Ovary (tissue), 7 donors: ENCODE measurements at regions not wholly inside any gene's neighbourhood (a gene's known extent, or its start where the extent isn't known, plus 50 kb on each side); places are given as distances from the start of the nearest gene placed in this dataset.

Source experiments
- DNase-seq, 5 donors: peaks; one replicate each; pipeline ENCODE4 v3.0.0-alpha.2; 2019 to 2020
- H3K27ac ChIP-seq, 2 donors: fragments of 200-600 bp; one replicate each; pipeline versions ENCODE4 v1.5.1 to v1.8.0; 2019 to 2022
- H3K27me3 ChIP-seq: fragments of 200-600 bp; one replicate; pipeline ENCODE4 v1.8.0; 2022
- H3K36me3 ChIP-seq: fragments of 200-600 bp; sonication (generic); one replicate; pipeline ENCODE4 v1.5.1; 2019
- H3K4me1 ChIP-seq: one replicate; pipeline ENCODE4 v1.8.1; 2013; ENCODE audit warnings: mild to moderate bottlenecking, moderate library complexity; ENCODE audit not compliant: insufficient read depth
- H3K4me3 ChIP-seq: fragments of 200-600 bp; sonication (generic); one replicate; pipeline ENCODE4 v1.5.1; 2017
- H3K9me3 ChIP-seq, 2 donors: fragments of 200-600 bp in 1 of 2; sonication (generic) in 1 of 2; one replicate each; pipeline versions ENCODE4 v1.5.1 to v1.8.1; 2013 to 2019; ENCODE audit warnings: mild to moderate bottlenecking in 1 of 2, moderate library complexity in 1 of 2
- EP300 ChIP-seq: sonication (generic); formaldehyde crosslinking; IDR thresholded peaks from one replicate; pipeline ENCODE4 v1.6.1; 2017; ENCODE audit warnings: antibody characterized with exemption
- POLR2A ChIP-seq: fragments of 450-650 bp; IDR thresholded peaks from one replicate; pipeline ENCODE4 v1.6.1; 2017; ENCODE audit warnings: antibody characterized with exemption, mild to moderate bottlenecking, moderate library complexity
- WGBS, 3 donors: extraction: QIAGEN DNeasy Blood & Tissue Kit in 1 of 3; methylation state at CpG; one replicate each; pipeline versions ENCODE4 v1.1.5 to v1.1.7; 2013 to 2017; 5-methylcytosine and 5-hydroxymethylcytosine counted together
- intact Hi-C, 4 donors: fragments of 100-400 bp; cut with DNase I; formaldehyde crosslinking; loops; one replicate each; pipeline versions ENCODE4 v1.11.0 to v1.15.1; 2022 to 2023
- TF ChIP-seq, protein P1 (sequence below), 3 donors: fragments of 450-650 bp in 2 of 3; fragments of 200-600 bp in 1 of 3; IDR thresholded peaks; one replicate each; pipeline versions ENCODE4 v1.5.1 to v1.8.0; 2016 to 2022; ENCODE audit warnings: antibody characterized with exemption in 3 of 3, mild to moderate bottlenecking in 1 of 3
- donor health status: DM: no; HTN: no; CAD: no; lungs with moderate emphysema.
- donor health status: DM: no; HTN: no; CAD: no.
- donor health status: Bipolar disorder and iron deficiency.
- donor health status: DM: no; HTN: no; CAD: no.
- donor health status: DM: yes; HTN: yes; CAD: no.

DNA sequence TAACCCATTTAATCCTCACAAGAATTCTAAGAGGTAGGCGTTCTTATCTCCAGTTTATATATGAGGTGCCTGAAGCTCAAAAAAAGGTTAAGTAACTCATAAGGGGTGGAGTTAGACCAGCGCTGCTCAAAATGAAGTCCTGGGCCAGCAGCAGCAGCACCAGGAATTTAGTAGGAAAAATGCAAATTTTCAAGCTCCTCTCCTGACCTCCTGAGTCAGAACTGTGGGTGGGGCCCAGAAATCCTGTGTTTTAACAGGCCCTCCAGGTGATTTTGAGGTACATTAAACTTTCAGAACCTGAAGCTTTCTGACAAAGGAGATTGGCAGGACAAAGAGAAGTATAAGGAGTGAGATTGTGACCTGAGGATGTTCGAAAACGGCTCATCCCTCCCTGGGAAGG, 66.0 kb upstream of the CCDC85A start:
- intact Hi-C loops: no loop called here
- Histone ChIP-seq H3K4me3 (no peak overlapping the region), H3K9me3 (no peaks in the 10 kb centered on the region), H3K27ac (no peak overlapping the region), H3K4me1 (no peaks in the 10 kb centered on the region), H3K27me3 (no peaks in the 10 kb centered on the region), H3K36me3 (no peaks in the 10 kb centered on the region)
- DNase-seq: no peak
- TF ChIP-seq POLR2A: no peak
- TF ChIP-seq, protein P1, sequence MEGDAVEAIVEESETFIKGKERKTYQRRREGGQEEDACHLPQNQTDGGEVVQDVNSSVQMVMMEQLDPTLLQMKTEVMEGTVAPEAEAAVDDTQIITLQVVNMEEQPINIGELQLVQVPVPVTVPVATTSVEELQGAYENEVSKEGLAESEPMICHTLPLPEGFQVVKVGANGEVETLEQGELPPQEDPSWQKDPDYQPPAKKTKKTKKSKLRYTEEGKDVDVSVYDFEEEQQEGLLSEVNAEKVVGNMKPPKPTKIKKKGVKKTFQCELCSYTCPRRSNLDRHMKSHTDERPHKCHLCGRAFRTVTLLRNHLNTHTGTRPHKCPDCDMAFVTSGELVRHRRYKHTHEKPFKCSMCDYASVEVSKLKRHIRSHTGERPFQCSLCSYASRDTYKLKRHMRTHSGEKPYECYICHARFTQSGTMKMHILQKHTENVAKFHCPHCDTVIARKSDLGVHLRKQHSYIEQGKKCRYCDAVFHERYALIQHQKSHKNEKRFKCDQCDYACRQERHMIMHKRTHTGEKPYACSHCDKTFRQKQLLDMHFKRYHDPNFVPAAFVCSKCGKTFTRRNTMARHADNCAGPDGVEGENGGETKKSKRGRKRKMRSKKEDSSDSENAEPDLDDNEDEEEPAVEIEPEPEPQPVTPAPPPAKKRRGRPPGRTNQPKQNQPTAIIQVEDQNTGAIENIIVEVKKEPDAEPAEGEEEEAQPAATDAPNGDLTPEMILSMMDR (IDR thresholded peaks at IDR 0.05): no peak
- TF ChIP-seq EP300: no peak
- 41 to 57% (median 46%) methylated on average over 4 of the region's 4 CpGs for WGBS, 3 donors

DNA sequence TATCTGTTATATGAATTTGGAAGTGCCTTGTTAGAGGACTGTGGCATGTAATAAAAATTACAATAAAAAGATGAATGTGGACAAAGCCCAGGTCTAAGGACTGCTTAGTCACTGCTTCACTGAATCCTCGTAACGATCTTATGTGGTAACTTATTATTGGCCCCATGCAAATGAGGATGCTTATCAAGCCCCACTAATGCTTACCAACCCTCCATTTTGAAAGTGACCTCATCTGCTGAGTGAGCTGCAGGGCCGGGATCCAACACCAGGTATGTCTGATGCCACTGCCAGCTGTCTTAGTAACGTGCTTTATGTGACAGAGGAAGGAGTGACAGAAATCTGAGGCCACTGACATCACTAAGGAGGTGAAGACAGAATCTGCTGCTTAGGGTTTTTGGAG, 65.3 kb upstream of the CCDC85A start:
- Histone ChIP-seq H3K9me3 (no peaks in the 10 kb centered on the region), H3K36me3 (no peaks in the 10 kb centered on the region), H3K27ac (no peak overlapping the region), H3K4me3 (no peak overlapping the region), H3K4me1 (no peaks in the 10 kb centered on the region), H3K27me3 (no peaks in the 10 kb centered on the region)
- DNase-seq: no peak
- TF ChIP-seq POLR2A: no peak
- TF ChIP-seq, protein P1 (IDR thresholded peaks at IDR 0.05): no peak
- WGBS, 3 donors: 75 to 84% (median 83%) methylated on average over 4 of the region's 4 CpGs
- intact Hi-C loops: no loop called here

DNA sequence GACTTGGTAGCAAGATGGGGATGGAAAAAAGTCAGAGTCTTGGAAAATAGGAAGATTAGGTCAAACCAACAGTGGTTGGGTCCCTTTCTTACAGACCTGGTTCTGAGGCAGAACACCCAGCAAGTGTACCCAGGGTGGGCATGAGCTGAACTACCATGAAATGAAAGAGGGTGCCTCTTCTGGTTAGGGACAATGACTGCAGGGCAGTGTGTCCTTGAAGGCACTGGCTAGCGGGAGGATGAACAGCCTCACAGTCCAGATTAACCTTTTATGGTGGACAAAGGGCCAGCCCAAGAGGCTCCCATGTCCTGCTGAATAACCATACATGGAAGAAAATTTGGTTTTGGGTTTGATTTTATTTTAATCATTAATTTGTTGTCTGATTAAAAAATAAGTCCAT, 61.8 kb upstream of the CCDC85A start:
- Histone ChIP-seq H3K27me3 (no peaks in the 10 kb centered on the region), H3K4me3 (no peak overlapping the region), H3K36me3 (no peaks in the 10 kb centered on the region), H3K9me3 (no peaks in the 10 kb centered on the region), H3K27ac (no peak overlapping the region), H3K4me1 (no peaks in the 10 kb centered on the region)
- TF ChIP-seq, protein P1 (IDR thresholded peaks at IDR 0.05): no peak
- TF ChIP-seq POLR2A (no peak), EP300 (no peak)
- WGBS, 3 donors: 34 to 65% (median 59%) methylated on average over 1 of the region's 1 CpG
- DNase-seq: no peak
- intact Hi-C loops: loop anchor here in 1 of 4 donors (10.0 kb wide), 1 partner anchor 397 kb away; no protein-coding TSS in a partner anchor

DNA sequence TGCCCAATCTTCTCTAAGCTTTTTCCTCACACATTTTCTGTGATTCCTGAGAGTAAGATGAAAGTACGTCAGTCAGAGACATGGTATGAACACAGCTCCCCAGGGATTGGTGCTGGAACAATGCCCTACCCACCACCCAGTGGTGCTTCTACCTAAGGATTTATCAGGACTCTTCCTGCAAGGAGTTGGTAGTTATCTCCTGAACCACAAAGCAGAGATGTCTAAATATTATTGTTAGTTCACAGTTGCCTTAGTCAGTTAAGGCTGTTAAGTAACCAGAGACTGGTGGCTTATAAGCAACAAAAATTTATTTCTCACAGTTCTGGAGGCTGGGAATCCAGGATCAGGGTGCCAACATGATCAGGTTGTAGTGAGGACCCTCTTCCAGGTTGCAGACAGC, 60.3 kb upstream of the CCDC85A start:
- Histone ChIP-seq H3K4me3 (no peak overlapping the region), H3K4me1 (no peaks in the 10 kb centered on the region), H3K9me3 (no peaks in the 10 kb centered on the region), H3K36me3 (no peaks in the 10 kb centered on the region), H3K27me3 (no peaks in the 10 kb centered on the region), H3K27ac (no peak overlapping the region)
- intact Hi-C loops: loop anchor here in 1 of 4 donors (10.0 kb wide), 1 partner anchor 399 kb away; no protein-coding TSS in a partner anchor
- TF ChIP-seq POLR2A (no peak), EP300 (no peak)
- TF ChIP-seq, protein P1 (IDR thresholded peaks at IDR 0.05): no peak
- WGBS, 3 donors: 76 to 90% (median 89%) methylated on average over 1 of the region's 1 CpG
- DNase-seq: no peak
